H9 (cell line): ENCODE measurements at regions not wholly inside any gene's neighbourhood (a gene's known extent, or its start where the extent isn't known, plus 50 kb on each side); places are given as distances from the start of the nearest gene placed in this dataset.
A peak's percentile ranks its signal among the peaks of the same experiment; 100 is the strongest.

Source experiments
- DNase-seq: peaks from one replicate; pipeline ENCODE4 v3.0.0-alpha.2; 2017
- H2AFZ ChIP-seq: one replicate; pipeline ENCODE4 v1.6.1; 2013; ENCODE audit warnings: mild to moderate bottlenecking, low read length, control low read depth, moderate library complexity
- H2AK5ac ChIP-seq: 2 replicates; pipeline ENCODE4 v1.6.1; 2013; ENCODE audit warnings: low read length, control low read depth, mixed read lengths; ENCODE audit not compliant: insufficient read length
- H2BK120ac ChIP-seq: one replicate; pipeline ENCODE4 v1.6.1; 2013; ENCODE audit warnings: low read depth, mild to moderate bottlenecking, low read length, control low read depth, inconsistent platforms; ENCODE audit not compliant: poor library complexity, severe bottlenecking
- H2BK12ac ChIP-seq: 2 replicates; pipeline ENCODE4 v1.6.1; 2013; ENCODE audit warnings: low read length, control low read depth, mixed read lengths, low read depth; ENCODE audit not compliant: insufficient read length
- H2BK15ac ChIP-seq: 2 replicates; pipeline ENCODE4 v1.6.1; 2013; ENCODE audit warnings: low read depth, low read length, control low read depth
- H2BK20ac ChIP-seq: one replicate; pipeline ENCODE4 v1.6.1; 2013; ENCODE audit warnings: low read depth, mild to moderate bottlenecking, low read length, control low read depth, inconsistent platforms; ENCODE audit not compliant: poor library complexity, severe bottlenecking
- H2BK5ac ChIP-seq: 2 replicates; pipeline ENCODE4 v1.6.1; 2013; ENCODE audit warnings: low read length, control low read depth, mixed read lengths; ENCODE audit not compliant: insufficient read length
- H3K14ac ChIP-seq: 2 replicates; pipeline ENCODE4 v1.6.1; 2013; ENCODE audit warnings: low read length, control low read depth; ENCODE audit not compliant: insufficient read depth
- H3K18ac ChIP-seq: 2 replicates; pipeline ENCODE4 v1.6.1; 2013; ENCODE audit warnings: low read depth, mild to moderate bottlenecking, mixed read lengths, low read length, control low read depth; ENCODE audit not compliant: insufficient read length
- H3K23ac ChIP-seq: 2 replicates; pipeline ENCODE4 v1.6.1; 2013; ENCODE audit warnings: low read length, control low read depth, mixed read lengths, low read depth; ENCODE audit not compliant: insufficient read length
- H3K23me2 ChIP-seq: 2 replicates; pipeline ENCODE4 v1.6.1; 2013; ENCODE audit warnings: low read depth, mild to moderate bottlenecking, mixed read lengths, low read length, control low read depth; ENCODE audit not compliant: insufficient read length, poor library complexity, severe bottlenecking
- H3K27ac ChIP-seq: 2 replicates; pipeline ENCODE4 v1.5.1; 2013; ENCODE audit warnings: low read length, control low read depth, mixed read lengths, low read depth; ENCODE audit not compliant: insufficient read length
- H3K27me3 ChIP-seq: 2 replicates; pipeline ENCODE4 v1.6.1; 2013; ENCODE audit warnings: low read length, control low read depth, inconsistent platforms; ENCODE audit not compliant: insufficient read depth
- H3K4ac ChIP-seq: 2 replicates; pipeline ENCODE4 v1.6.1; 2013; ENCODE audit warnings: low read depth, mild to moderate bottlenecking, control low read depth, inconsistent platforms, low read length, moderate library complexity
- H3K4me1 ChIP-seq: 2 replicates; pipeline ENCODE4 v1.6.1; 2013; ENCODE audit warnings: low read length, control low read depth, inconsistent platforms; ENCODE audit not compliant: insufficient read depth
- H3K4me2 ChIP-seq: 2 replicates; pipeline ENCODE4 v1.6.1; 2013; ENCODE audit warnings: low read length, control low read depth, mixed read lengths; ENCODE audit not compliant: insufficient read length, insufficient read depth
- H3K56ac ChIP-seq: 2 replicates; pipeline ENCODE4 v1.6.1; 2013; ENCODE audit warnings: low read depth, mild to moderate bottlenecking, mixed read lengths, low read length, control low read depth; ENCODE audit not compliant: insufficient read length
- H3K79me1 ChIP-seq: 2 replicates; pipeline ENCODE4 v1.6.1; 2013; ENCODE audit warnings: low read depth, mild to moderate bottlenecking, moderate library complexity, low read length, control low read depth, inconsistent platforms; ENCODE audit not compliant: insufficient read depth, poor library complexity, severe bottlenecking
- H3K79me2 ChIP-seq: 2 replicates; pipeline ENCODE4 v1.6.1; 2013; ENCODE audit warnings: low read length, control low read depth, inconsistent platforms; ENCODE audit not compliant: insufficient read depth
- H3K9ac ChIP-seq: 2 replicates; pipeline ENCODE4 v1.6.1; 2013; ENCODE audit warnings: low read length, control low read depth, mixed read lengths; ENCODE audit not compliant: insufficient read length; ENCODE audit errors: extremely low read depth
- H3K9me3 ChIP-seq: one replicate; pipeline ENCODE4 v1.6.1; 2013; ENCODE audit warnings: low read depth, low read length, inconsistent platforms; ENCODE audit not compliant: control insufficient read depth
- H3T11ph ChIP-seq: one replicate; pipeline ENCODE4 v1.6.1; 2013; ENCODE audit warnings: mild to moderate bottlenecking, low read length, control low read depth, inconsistent platforms
- H4K20me1 ChIP-seq: one replicate; pipeline ENCODE4 v1.6.1; 2013; ENCODE audit not compliant: control insufficient read depth, insufficient read length, insufficient read depth
- H4K5ac ChIP-seq: 2 replicates; pipeline ENCODE4 v1.6.1; 2013; ENCODE audit warnings: low read depth, mild to moderate bottlenecking, mixed read lengths, low read length, control low read depth; ENCODE audit not compliant: insufficient read length
- H4K8ac ChIP-seq: replicated peaks from 2 replicates; pipeline ENCODE4 v1.6.1; 2013; ENCODE audit warnings: low read length, control low read depth, mixed read lengths, low read depth; ENCODE audit not compliant: insufficient read length
- H4K91ac ChIP-seq: 2 replicates; pipeline ENCODE4 v1.6.1; 2013; ENCODE audit warnings: low read depth, mild to moderate bottlenecking, moderate library complexity, mixed read lengths, low read length, control low read depth; ENCODE audit not compliant: insufficient read length
- H3K27ac Mint-ChIP-seq, 3 experiments: 2 replicates in 2 of 3; 3 replicates in 1 of 3; pipeline ENCODE4 v1.8.0; 2020 to 2021; ENCODE audit warnings: mixed read lengths in 3 of 3, mild to moderate bottlenecking in 1 of 3, moderate library complexity in 1 of 3
- H3K27me3 Mint-ChIP-seq: 2 replicates; pipeline ENCODE4 v1.8.0; 2021; ENCODE audit warnings: low read depth, mild to moderate bottlenecking, moderate library complexity, mixed read lengths
- H3K36me3 Mint-ChIP-seq, 3 experiments: 2 replicates in 2 of 3; 3 replicates in 1 of 3; pipeline ENCODE4 v1.8.0; 2020 to 2021; ENCODE audit warnings: low read depth in 3 of 3, mixed read lengths in 3 of 3; ENCODE audit not compliant: insufficient read depth in 1 of 3
- H3K4me1 Mint-ChIP-seq, 2 experiments: 2 replicates each; pipeline ENCODE4 v1.8.0; 2020; ENCODE audit warnings: mixed read lengths in 2 of 2
- H3K4me3 Mint-ChIP-seq, 2 experiments: 2 replicates in 1 of 2; 3 replicates in 1 of 2; pipeline ENCODE4 v1.8.0; 2020 to 2021; ENCODE audit warnings: mild to moderate bottlenecking in 2 of 2, mixed read lengths in 2 of 2, moderate library complexity in 1 of 2
- H3K9me3 Mint-ChIP-seq, 2 experiments: 2 replicates in 1 of 2; 3 replicates in 1 of 2; pipeline ENCODE4 v1.8.0; 2020; ENCODE audit warnings: mild to moderate bottlenecking in 2 of 2, mixed read lengths in 2 of 2, moderate library complexity in 1 of 2
- CTCF ChIP-seq: fragments of 200-600 bp; sonication (generic); conservative IDR thresholded peaks from 3 replicates; pipeline ENCODE4 v1.8.0; 2021; ENCODE audit warnings: antibody characterized with exemption, mild to moderate bottlenecking
- WGBS: extraction: QIAGEN DNeasy Blood & Tissue Kit; methylation state at CpG from one replicate; pipeline ENCODE4 v1.1.7; 2013; ENCODE audit warnings: missing lambda C conversion rate, low lambda C conversion rate, mixed read lengths; ENCODE audit not compliant: insufficient read length; ENCODE audit errors: extremely low coverage; 5-methylcytosine and 5-hydroxymethylcytosine counted together

GRCh38 chr10:56068040-56068439 lies 293.0 kb downstream of the ZWINT start:
- Histone ChIP-seq H3K27ac (no peak overlapping the region), H2BK12ac (no peak overlapping the region), H2AFZ (no peak overlapping the region), H3K18ac (no peak overlapping the region), H3T11ph (no peak overlapping the region), H3K79me2 (no peaks in the 10 kb centered on the region), H3K4me1 (no peaks in the 10 kb centered on the region), H4K91ac (no peak overlapping the region), H3K23ac (no peak overlapping the region), H2BK120ac (no peak overlapping the region), H3K79me1 (no peaks in the 10 kb centered on the region), H3K23me2 (no peaks in the 10 kb centered on the region), H2BK15ac (no peak overlapping the region), H3K14ac (no peak overlapping the region), H3K56ac (no peak overlapping the region), H4K5ac (no peak overlapping the region), H3K4me2 (no peak overlapping the region), H4K8ac (no peak overlapping the region), H2BK20ac (no peak overlapping the region), H3K27me3 (no peaks in the 10 kb centered on the region), H3K4ac (no peak overlapping the region), H4K20me1 (no peaks in the 10 kb centered on the region), H2BK5ac (no peak overlapping the region), H2AK5ac (no peak overlapping the region), H3K9ac (no peak overlapping the region), H3K9me3 (no peaks in the 10 kb centered on the region)
- Mint-ChIP-seq H3K36me3 (no peaks in the 10 kb centered on the region), H3K4me3 (no peak overlapping the region), H3K9me3 (peaks cover 0 to 3% of the 10 kb centered on the region in 2 experiments; a peak in 1 of 5 replicates), H3K27ac (peak overlapping the region in 1 of 3 experiments; percentile 34; a peak in 1 of 7 replicates), H3K27me3 (no peaks in the 10 kb centered on the region), H3K4me1 (no peaks in the 10 kb centered on the region)
- DNase-seq: no peak
- no peak for TF ChIP-seq CTCF
- WGBS: no CpG with 5 or more reads among the region's 2 CpGs
